GM23248 (cell line): ENCODE measurements at regions not wholly inside any gene's neighbourhood (a gene's known extent, or its start where the extent isn't known, plus 50 kb on each side); places are given as distances from the start of the nearest gene placed in this dataset.

ENCODE experiments used
- DNase-seq: peaks from one replicate; pipeline ENCODE4 v3.0.0-alpha.2; 2015
- H2AFZ ChIP-seq: fragments of 200-600 bp; sonication (generic); 2 replicates; pipeline ENCODE4 v1.6.1; 2016; ENCODE audit warnings: antibody characterized with exemption
- H3F3A ChIP-seq: fragments of 200-600 bp; sonication (generic); 2 replicates; pipeline ENCODE4 v1.6.1; 2016; ENCODE audit warnings: mild to moderate bottlenecking, antibody characterized with exemption, mixed run types; ENCODE audit not compliant: insufficient read depth
- H3K27ac ChIP-seq: fragments of 200-600 bp; sonication (generic); 2 replicates; pipeline ENCODE4 v1.5.1; 2016; ENCODE audit warnings: mild to moderate bottlenecking
- H3K27me3 ChIP-seq: fragments of 200-600 bp; sonication (generic); replicated peaks from 2 replicates; pipeline ENCODE4 v1.6.1; 2016; ENCODE audit warnings: mild to moderate bottlenecking; ENCODE audit not compliant: insufficient read depth
- H3K36me3 ChIP-seq: fragments of 200-600 bp; sonication (generic); 2 replicates; pipeline ENCODE4 v1.6.1; 2016; ENCODE audit warnings: low read depth, mild to moderate bottlenecking
- H3K4me1 ChIP-seq: fragments of 200-600 bp; sonication (generic); 2 replicates; pipeline ENCODE4 v1.6.1; 2016; ENCODE audit warnings: mild to moderate bottlenecking; ENCODE audit not compliant: insufficient read depth
- H3K4me2 ChIP-seq: fragments of 200-600 bp; sonication (generic); one replicate; pipeline ENCODE4 v1.6.1; 2016; ENCODE audit warnings: mild to moderate bottlenecking; ENCODE audit not compliant: unreplicated experiment
- H3K4me3 ChIP-seq: fragments of 200-600 bp; sonication (generic); 2 replicates; pipeline ENCODE4 v1.5.1; 2016; ENCODE audit warnings: mild to moderate bottlenecking
- H3K79me2 ChIP-seq: fragments of 200-600 bp; sonication (generic); 2 replicates; pipeline ENCODE4 v1.6.1; 2016; ENCODE audit warnings: mild to moderate bottlenecking; ENCODE audit not compliant: insufficient read depth
- H3K9ac ChIP-seq: fragments of 200-600 bp; sonication (generic); 2 replicates; pipeline ENCODE4 v1.6.1; 2016; ENCODE audit warnings: mild to moderate bottlenecking
- H3K9me2 ChIP-seq: fragments of 200-600 bp; sonication (generic); 2 replicates; pipeline ENCODE4 v1.6.1; 2016; ENCODE audit warnings: mixed run types, mild to moderate bottlenecking, moderate library complexity; ENCODE audit not compliant: insufficient read depth
- H3K9me3 ChIP-seq: fragments of 200-600 bp; sonication (generic); one replicate; pipeline ENCODE4 v1.6.1; 2017; ENCODE audit warnings: low read depth
- H4K20me1 ChIP-seq: fragments of 200-600 bp; sonication (generic); 2 replicates; pipeline ENCODE4 v1.6.0; 2016; ENCODE audit not compliant: insufficient read depth
- EZH2 ChIP-seq: fragments of 200-600 bp; sonication (generic); IDR thresholded peaks from 2 replicates; pipeline ENCODE4 v1.6.1; 2018; ENCODE audit warnings: antibody characterized with exemption, mild to moderate bottlenecking; ENCODE audit not compliant: insufficient read depth, poor library complexity, severe bottlenecking
- EZH2phosphoT487 ChIP-seq: fragments of 200-600 bp; sonication (generic); IDR thresholded peaks from 2 replicates; pipeline ENCODE4 v1.6.1; 2018; ENCODE audit warnings: antibody characterized with exemption, moderate library complexity, mild to moderate bottlenecking, low read depth; ENCODE audit not compliant: insufficient read depth
- WGBS, 2 experiments: methylation state at CpG; one replicate each; pipeline ENCODE4 v1.1.6; 2015 to 2017; ENCODE audit warnings: low lambda C conversion rate in 2 of 2, low coverage in 1 of 2; ENCODE audit errors: missing lambda C conversion rate in 2 of 2; 5-methylcytosine and 5-hydroxymethylcytosine counted together
- in situ Hi-C: fragments of 300-500 bp; cut with MboI; formaldehyde crosslinking; loops from 2 replicates; pipeline ENCODE4 v1.15.0; 2020

- H3K27me3 ChIP-seq, result no peaks in the 10 kb centered on the region
- TF ChIP-seq EZH2 (no peak), EZH2phosphoT487 (no peak)
- no peak overlapping the region for H2AFZ ChIP-seq
- no peak overlapping the region for H3K27ac ChIP-seq
- H3K9ac ChIP-seq, result no peak overlapping the region
- H4K20me1 ChIP-seq, result no peaks in the 10 kb centered on the region
- H3K9me2 ChIP-seq, result no peaks in the 10 kb centered on the region
- DNase-seq, result no peak
- H3F3A ChIP-seq, result no peaks in the 10 kb centered on the region
- WGBS, 2 experiments, result 86 to 93% methylated on average over 8 of the region's 8 CpGs
- H3K4me3 ChIP-seq, result no peak overlapping the region
- no peaks in the 10 kb centered on the region for H3K36me3 ChIP-seq
- H3K79me2 ChIP-seq, result no peaks in the 10 kb centered on the region
- in situ Hi-C loops, result no loop called here
- H3K4me1 ChIP-seq, result no peaks in the 10 kb centered on the region
- no peak overlapping the region for H3K4me2 ChIP-seq
- H3K9me3 ChIP-seq, result no peaks in the 10 kb centered on the region
Observed at GRCh38 chr15:35774653-35775052, 228.7 kb upstream of the DPH6 start.

- no peak overlapping the region for H3K27ac ChIP-seq
- no peaks in the 10 kb centered on the region for H3K9me2 ChIP-seq
- no peaks in the 10 kb centered on the region for H3K27me3 ChIP-seq
- TF ChIP-seq EZH2 (no peak), EZH2phosphoT487 (no peak)
- 96 to 98% methylated on average over 4 of the region's 4 CpGs for WGBS, 2 experiments
- no peak overlapping the region for H3K4me3 ChIP-seq
- in situ Hi-C loops, result no loop called here
- no peaks in the 10 kb centered on the region for H3K79me2 ChIP-seq
- no peaks in the 10 kb centered on the region for H3F3A ChIP-seq
- no peaks in the 10 kb centered on the region for H3K9me3 ChIP-seq
- H3K4me2 ChIP-seq, result no peak overlapping the region
- no peaks in the 10 kb centered on the region for H4K20me1 ChIP-seq
- no peaks in the 10 kb centered on the region for H3K4me1 ChIP-seq
- no peak overlapping the region for H3K9ac ChIP-seq
- no peak for DNase-seq
- H3K36me3 ChIP-seq, result no peaks in the 10 kb centered on the region
- H2AFZ ChIP-seq, result no peak overlapping the region
Observed at GRCh38 chr15:35775471-35775870, 229.5 kb upstream of the DPH6 start.

GRCh38 chr15:35777061-35777460 is 231.1 kb upstream of the DPH6 start:
- H3K9me3 ChIP-seq, result no peaks in the 10 kb centered on the region
- in situ Hi-C loops, result no loop called here
- no peaks in the 10 kb centered on the region for H3K4me1 ChIP-seq
- no peak overlapping the region for H3K9ac ChIP-seq
- H4K20me1 ChIP-seq, result no peaks in the 10 kb centered on the region
- no peak overlapping the region for H3K27ac ChIP-seq
- H3K36me3 ChIP-seq, result no peaks in the 10 kb centered on the region
- H3K9me2 ChIP-seq, result no peaks in the 10 kb centered on the region
- H2AFZ ChIP-seq, result no peak overlapping the region
- H3K4me3 ChIP-seq, result no peak overlapping the region
- no peak overlapping the region for H3K4me2 ChIP-seq
- no peak for DNase-seq
- TF ChIP-seq EZH2phosphoT487 (no peak), EZH2 (no peak)
- H3K27me3 ChIP-seq, result no peaks in the 10 kb centered on the region
- no peaks in the 10 kb centered on the region for H3K79me2 ChIP-seq
- WGBS, 2 experiments, result 84 to 85% methylated on average over 9 of the region's 9 CpGs
- no peaks in the 10 kb centered on the region for H3F3A ChIP-seq

- H3K27me3 ChIP-seq, result no peaks in the 10 kb centered on the region
- no peak for DNase-seq
- H3K27ac ChIP-seq, result no peak overlapping the region
- no peak overlapping the region for H3K9ac ChIP-seq
- no peaks in the 10 kb centered on the region for H4K20me1 ChIP-seq
- H3K36me3 ChIP-seq, result no peaks in the 10 kb centered on the region
- no peaks in the 10 kb centered on the region for H3K79me2 ChIP-seq
- no peaks in the 10 kb centered on the region for H3F3A ChIP-seq
- no peak for TF ChIP-seq EZH2
- TF ChIP-seq EZH2phosphoT487, result no peak
- no peak overlapping the region for H3K4me3 ChIP-seq
- no peaks in the 10 kb centered on the region for H3K9me3 ChIP-seq
- H3K9me2 ChIP-seq, result no peaks in the 10 kb centered on the region
- H2AFZ ChIP-seq, result no peak overlapping the region
- in situ Hi-C loops, result no loop called here
- no peak overlapping the region for H3K4me2 ChIP-seq
- no peaks in the 10 kb centered on the region for H3K4me1 ChIP-seq
Observed at GRCh38 chr15:35783203-35783602, 237.2 kb upstream of the DPH6 start.

- Histone ChIP-seq H2AFZ (no peak overlapping the region), H3K4me1 (no peaks in the 10 kb centered on the region), H3K9ac (no peak overlapping the region), H3K9me2 (no peaks in the 10 kb centered on the region), H3K4me3 (no peak overlapping the region), H3F3A (no peaks in the 10 kb centered on the region), H3K4me2 (no peak overlapping the region), H3K79me2 (no peaks in the 10 kb centered on the region), H3K27me3 (no peaks in the 10 kb centered on the region), H3K27ac (no peak overlapping the region), H3K9me3 (no peaks in the 10 kb centered on the region), H3K36me3 (no peaks in the 10 kb centered on the region), H4K20me1 (no peaks in the 10 kb centered on the region)
- TF ChIP-seq EZH2phosphoT487 (no peak), EZH2 (no peak)
- DNase-seq, result no peak
- 72 to 77% methylated on average over 2 of the region's 2 CpGs for WGBS, 2 experiments
- in situ Hi-C loops, result no loop called here
Observed at GRCh38 chr15:35784745-35785144, 238.8 kb upstream of the DPH6 start.
